ENCODE measurements at regions not wholly inside any gene's neighbourhood (a gene's known extent, or its start where the extent isn't known, plus 50 kb on each side); places are given as distances from the start of the nearest gene placed in this dataset.
"Not testable (repeated sequence)": the region's sequence is repeated elsewhere in the genome, so short reads cannot be mapped to it uniquely, and the experiment has no call there.

DNA sequence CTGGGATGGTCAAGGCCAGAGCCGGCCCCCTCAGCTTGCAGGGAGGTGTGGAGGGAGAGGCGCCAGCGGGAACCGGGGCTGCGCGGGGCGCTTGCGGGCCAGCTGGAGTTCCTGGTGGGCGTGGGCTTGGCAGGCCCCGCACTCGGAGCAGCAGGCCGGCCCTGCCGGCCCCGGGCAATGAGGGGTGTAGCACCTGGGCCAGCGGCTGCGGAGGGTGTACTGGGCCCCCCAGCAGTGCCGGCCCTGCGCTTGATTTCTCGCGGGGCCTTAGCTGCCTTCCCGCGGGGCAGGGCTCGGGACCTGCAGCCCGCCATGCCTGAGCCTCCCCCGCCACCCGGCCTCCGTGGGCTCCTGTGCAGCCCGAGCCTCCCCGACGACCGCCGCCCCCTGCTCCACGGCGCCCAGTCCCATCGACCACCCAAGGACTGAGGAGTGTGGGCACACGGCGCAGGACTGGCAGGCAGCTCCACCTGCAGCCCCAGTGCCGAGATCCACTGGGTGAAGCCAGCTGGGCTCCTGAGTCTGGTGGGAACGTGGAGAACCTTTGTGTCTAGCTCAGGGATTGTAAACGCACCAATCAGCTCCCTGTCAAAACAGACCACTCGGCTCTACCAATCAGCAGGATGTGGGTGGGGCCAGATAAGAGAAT lies 489.3 kb upstream of the COBL start:
- H2AK5ac ChIP-seq (ENCODE audit: low read length, severe bottlenecking); H2BK15ac ChIP-seq (ENCODE audit: low read depth, poor library complexity, severe bottlenecking); H3K4me2 ChIP-seq (ENCODE audit: low read length, poor library complexity, severe bottlenecking); H3K4ac ChIP-seq (ENCODE audit: low read depth in 1 of 2, low read length in 2 of 2); DNase-seq; H3K4me1 ChIP-seq (ENCODE audit: control insufficient read depth, insufficient read depth, low read depth, low read length); H3K27me3 ChIP-seq (ENCODE audit: control insufficient read depth in 1 of 2, insufficient read depth in 1 of 2, low read length in 2 of 2); H3K79me1 ChIP-seq (replicated peaks; ENCODE audit: low read length, poor library complexity, severe bottlenecking); H3K4me3 ChIP-seq (ENCODE audit: insufficient read depth in 1 of 2, low read depth in 1 of 2, low read length in 2 of 2); H3K18ac ChIP-seq (ENCODE audit: low read depth in 1 of 2, low read length in 2 of 2); H3K23ac ChIP-seq (ENCODE audit: low read length in 2 of 2); H2BK5ac ChIP-seq (ENCODE audit: low read depth, low read length, poor library complexity, severe bottlenecking); H3K36me3 ChIP-seq (ENCODE audit: control insufficient read depth in 1 of 2, insufficient read depth in 2 of 2, low read depth in 1 of 2, low read length in 2 of 2); H2BK120ac ChIP-seq (ENCODE audit: low read depth, low read length); H3K14ac ChIP-seq (ENCODE audit: low read length in 2 of 2); H3K27ac ChIP-seq (ENCODE audit: low read length, poor library complexity, severe bottlenecking); H2BK12ac ChIP-seq (ENCODE audit: low read length in 2 of 2); H3K9ac ChIP-seq (ENCODE audit: low read length); H3K9me3 ChIP-seq (ENCODE audit: control insufficient read depth, low read length); H4K8ac ChIP-seq (ENCODE audit: low read length); H2AFZ ChIP-seq (ENCODE audit: low read depth, low read length); H4K91ac ChIP-seq (ENCODE audit: low read length): not testable (repeated sequence)
- WGBS = 93% methylated on average over 32 of the region's 41 CpGs

DNA sequence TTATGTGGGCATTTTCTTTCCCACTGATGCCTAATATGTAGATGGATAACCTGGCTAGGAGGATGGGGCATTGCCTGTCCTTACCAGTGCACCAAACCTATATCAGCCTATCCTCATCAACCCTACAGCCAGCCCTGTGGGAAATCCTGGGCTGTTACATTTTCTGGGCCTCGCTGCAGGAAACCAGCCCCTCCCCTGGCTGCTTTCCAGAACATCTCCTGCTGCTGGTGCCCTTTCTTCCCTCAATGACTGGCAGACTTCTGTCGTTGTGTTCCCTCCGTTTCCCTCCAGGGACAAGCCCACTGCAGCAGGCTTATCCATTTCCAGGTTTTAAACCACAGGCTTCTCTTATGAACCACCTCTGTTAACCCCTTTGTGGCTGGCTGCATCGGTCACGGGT lies 486.1 kb upstream of the COBL start:
- DNase-seq = no peak
- Histone ChIP-seq H4K91ac (ENCODE audit: low read length) (no peak overlapping the region), H3K27ac (ENCODE audit: low read length, poor library complexity, severe bottlenecking) (no peak overlapping the region), H3K4me3 (ENCODE audit: insufficient read depth in 1 of 2, low read depth in 1 of 2, low read length in 2 of 2) (no peak overlapping the region), H3K9ac (ENCODE audit: low read length) (no peak overlapping the region), H2BK5ac (ENCODE audit: low read depth, low read length, poor library complexity, severe bottlenecking) (no peak overlapping the region), H3K14ac (ENCODE audit: low read length in 2 of 2) (no peak overlapping the region), H3K79me1 (replicated peaks; ENCODE audit: low read length, poor library complexity, severe bottlenecking) (no peaks in the 10 kb centered on the region), H3K27me3 (ENCODE audit: control insufficient read depth in 1 of 2, insufficient read depth in 1 of 2, low read length in 2 of 2) (no peaks in the 10 kb centered on the region), H3K9me3 (ENCODE audit: control insufficient read depth, low read length) (peaks cover 8% of the 10 kb centered on the region), H2BK12ac (ENCODE audit: low read length in 2 of 2) (no peak overlapping the region), H3K36me3 (ENCODE audit: control insufficient read depth in 1 of 2, insufficient read depth in 2 of 2, low read depth in 1 of 2, low read length in 2 of 2) (no peaks in the 10 kb centered on the region), H2BK120ac (ENCODE audit: low read depth, low read length) (no peak overlapping the region), H2AFZ (ENCODE audit: low read depth, low read length) (no peak overlapping the region), H2BK15ac (ENCODE audit: low read depth, poor library complexity, severe bottlenecking) (no peak overlapping the region), H3K18ac (ENCODE audit: low read depth in 1 of 2, low read length in 2 of 2) (no peak overlapping the region), H2AK5ac (ENCODE audit: low read length, severe bottlenecking) (no peak overlapping the region), H4K8ac (ENCODE audit: low read length) (no peak overlapping the region), H3K4me2 (ENCODE audit: low read length, poor library complexity, severe bottlenecking) (no peak overlapping the region), H3K23ac (ENCODE audit: low read length in 2 of 2) (no peak overlapping the region), H3K4me1 (ENCODE audit: control insufficient read depth, insufficient read depth, low read depth, low read length) (no peaks in the 10 kb centered on the region), H3K4ac (ENCODE audit: low read depth in 1 of 2, low read length in 2 of 2) (no peak overlapping the region)
- WGBS = 41% methylated on average over 5 of the region's 5 CpGs

DNA sequence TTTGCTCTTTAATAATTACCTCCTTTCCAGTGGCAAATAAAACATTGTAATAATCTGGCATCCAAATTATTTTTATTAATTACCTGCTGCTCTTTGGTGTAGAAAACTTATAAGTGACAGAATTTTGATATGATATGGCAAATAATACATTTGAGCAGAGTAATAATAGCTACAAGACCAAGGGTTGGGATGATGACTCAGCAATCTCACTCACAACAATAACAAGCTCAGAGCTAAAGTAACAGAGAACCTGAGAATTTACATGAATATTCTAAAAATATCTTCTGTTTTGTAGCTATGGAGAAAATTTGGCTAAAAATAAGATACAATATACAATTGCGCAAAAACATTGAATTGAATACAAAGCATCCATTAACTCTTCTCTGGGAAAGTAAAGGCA lies 480.8 kb upstream of the COBL start:
- Histone ChIP-seq H3K9ac (ENCODE audit: low read length) (no peak overlapping the region), H3K4me2 (ENCODE audit: low read length, poor library complexity, severe bottlenecking) (no peak overlapping the region), H4K91ac (ENCODE audit: low read length) (no peak overlapping the region)

DNA sequence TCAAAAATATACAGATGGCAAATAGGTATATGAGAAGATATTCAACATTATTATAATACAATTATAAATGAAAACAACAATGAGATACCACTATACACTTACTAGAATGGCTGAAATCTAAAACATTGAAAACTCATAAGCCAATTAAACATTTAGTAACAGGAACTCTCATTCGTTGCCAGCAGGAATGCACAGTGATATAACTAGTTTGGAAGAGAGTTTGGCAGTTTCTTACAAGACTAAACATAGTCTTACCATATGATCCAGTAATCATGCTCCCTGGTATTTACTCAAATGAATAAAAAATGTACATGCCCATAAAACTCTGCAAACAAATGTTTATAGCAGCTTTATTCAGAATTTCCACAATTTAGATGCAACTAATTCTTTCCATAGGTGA lies 476.2 kb upstream of the COBL start:
- H2AK5ac ChIP-seq (ENCODE audit: low read length, severe bottlenecking) = no peak overlapping the region
- H3K4me1 ChIP-seq (ENCODE audit: control insufficient read depth, insufficient read depth, low read depth, low read length) = no peaks in the 10 kb centered on the region
- H2AFZ ChIP-seq (ENCODE audit: low read depth, low read length) = no peak overlapping the region
- no peaks in the 10 kb centered on the region for H3K36me3 ChIP-seq (ENCODE audit: control insufficient read depth in 1 of 2, insufficient read depth in 2 of 2, low read depth in 1 of 2, low read length in 2 of 2)
- no peak overlapping the region for H2BK15ac ChIP-seq (ENCODE audit: low read depth, poor library complexity, severe bottlenecking)
- DNase-seq = no peak
- H3K27ac ChIP-seq (ENCODE audit: low read length, poor library complexity, severe bottlenecking) = no peak overlapping the region
- no peak overlapping the region for H2BK12ac ChIP-seq (ENCODE audit: low read length in 2 of 2)
- no peak overlapping the region for H3K23ac ChIP-seq (ENCODE audit: low read length in 2 of 2)
- no peaks in the 10 kb centered on the region for H3K9me3 ChIP-seq (ENCODE audit: control insufficient read depth, low read length)
- H3K14ac ChIP-seq (ENCODE audit: low read length in 2 of 2) = no peak overlapping the region
- H3K27me3 ChIP-seq (ENCODE audit: control insufficient read depth in 1 of 2, insufficient read depth in 1 of 2, low read length in 2 of 2) = no peaks in the 10 kb centered on the region
- no peak overlapping the region for H3K4ac ChIP-seq (ENCODE audit: low read depth in 1 of 2, low read length in 2 of 2)
- H3K9ac ChIP-seq (ENCODE audit: low read length) = no peak overlapping the region
- WGBS = 80% methylated on average over 1 of the region's 1 CpG
- no peak overlapping the region for H3K4me3 ChIP-seq (ENCODE audit: insufficient read depth in 1 of 2, low read depth in 1 of 2, low read length in 2 of 2)
- no peak overlapping the region for H2BK120ac ChIP-seq (ENCODE audit: low read depth, low read length)
- H4K91ac ChIP-seq (ENCODE audit: low read length) = no peak overlapping the region
- no peak overlapping the region for H4K8ac ChIP-seq (ENCODE audit: low read length)
- H3K18ac ChIP-seq (ENCODE audit: low read depth in 1 of 2, low read length in 2 of 2) = no peak overlapping the region
- H3K79me1 ChIP-seq (replicated peaks; ENCODE audit: low read length, poor library complexity, severe bottlenecking) = no peaks in the 10 kb centered on the region
- H2BK5ac ChIP-seq (ENCODE audit: low read depth, low read length, poor library complexity, severe bottlenecking) = no peak overlapping the region
- H3K4me2 ChIP-seq (ENCODE audit: low read length, poor library complexity, severe bottlenecking) = no peak overlapping the region

More for the DNA sequence above, 480.8 kb upstream of the COBL start:
- DNase-seq = no peak
- Histone ChIP-seq H2AK5ac (ENCODE audit: low read length, severe bottlenecking) (no peak overlapping the region), H3K4me1 (ENCODE audit: control insufficient read depth, insufficient read depth, low read depth, low read length) (no peaks in the 10 kb centered on the region), H3K4ac (ENCODE audit: low read depth in 1 of 2, low read length in 2 of 2) (no peak overlapping the region), H3K27me3 (ENCODE audit: control insufficient read depth in 1 of 2, insufficient read depth in 1 of 2, low read length in 2 of 2) (no peaks in the 10 kb centered on the region), H3K9me3 (ENCODE audit: control insufficient read depth, low read length) (peaks cover 4% of the 10 kb centered on the region), H2BK12ac (ENCODE audit: low read length in 2 of 2) (no peak overlapping the region), H2BK15ac (ENCODE audit: low read depth, poor library complexity, severe bottlenecking) (no peak overlapping the region), H3K27ac (ENCODE audit: low read length, poor library complexity, severe bottlenecking) (no peak overlapping the region), H3K18ac (ENCODE audit: low read depth in 1 of 2, low read length in 2 of 2) (no peak overlapping the region), H3K36me3 (ENCODE audit: control insufficient read depth in 1 of 2, insufficient read depth in 2 of 2, low read depth in 1 of 2, low read length in 2 of 2) (no peaks in the 10 kb centered on the region), H3K14ac (ENCODE audit: low read length in 2 of 2) (no peak overlapping the region), H2AFZ (ENCODE audit: low read depth, low read length) (no peak overlapping the region), H4K8ac (ENCODE audit: low read length) (no peak overlapping the region), H2BK120ac (ENCODE audit: low read depth, low read length) (no peak overlapping the region), H3K79me1 (replicated peaks; ENCODE audit: low read length, poor library complexity, severe bottlenecking) (no peaks in the 10 kb centered on the region), H2BK5ac (ENCODE audit: low read depth, low read length, poor library complexity, severe bottlenecking) (no peak overlapping the region), H3K23ac (ENCODE audit: low read length in 2 of 2) (no peak overlapping the region), H3K4me3 (ENCODE audit: insufficient read depth in 1 of 2, low read depth in 1 of 2, low read length in 2 of 2) (no peak overlapping the region)
- WGBS = no CpG with 5 or more reads among the region's 1 CpG

Measured in mesenchymal stem cell (in vitro differentiated cells and primary cell).